Fibroblast of lung (primary cell): ENCODE measurements at regions not wholly inside any gene's neighbourhood (a gene's known extent, or its start where the extent isn't known, plus 50 kb on each side); places are given as distances from the start of the nearest gene placed in this dataset.

ENCODE experiments used
- CTCF ChIP-seq, 2 donors: IDR thresholded peaks in 1 of 2; conservative IDR thresholded peaks in 1 of 2; 1 replicate in 1 of 2; 2 replicates in 1 of 2; pipeline ENCODE4 v1.5.1; 2011 to 2012; ENCODE audit warnings: low read length in 2 of 2, control low read depth in 1 of 2, inconsistent platforms in 1 of 2, low read depth in 1 of 2, mild to moderate bottlenecking in 1 of 2
- EZH2 ChIP-seq: IDR thresholded peaks from 2 replicates; pipeline ENCODE4 v1.5.1; 2012; ENCODE audit warnings: low read length, control low read depth, mild to moderate bottlenecking; ENCODE audit errors: missing control alignments

DNA sequence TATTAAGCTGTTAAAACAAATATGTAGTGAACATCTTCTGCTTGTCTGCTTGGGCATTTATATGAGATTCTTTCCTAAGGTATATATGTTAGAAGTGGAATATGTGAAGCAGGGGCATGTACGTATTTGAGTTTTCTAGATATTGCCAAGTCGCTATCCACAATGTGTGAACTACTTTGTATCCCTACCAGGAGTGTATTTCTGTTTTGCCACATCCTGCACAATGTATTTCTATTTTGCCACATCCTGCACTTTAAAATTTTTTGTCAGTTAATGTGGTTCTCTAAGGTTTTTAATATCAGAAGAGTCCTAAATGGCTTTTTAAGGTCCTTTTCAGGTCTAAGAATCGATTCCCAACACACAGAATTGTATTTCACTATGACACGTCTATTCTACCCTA, 141.7 kb upstream of the ATP5MC3 start:
- no peak for TF ChIP-seq EZH2
- TF ChIP-seq CTCF (conservative IDR thresholded peaks at IDR 0.05 in 1 of 2, IDR thresholded peaks at IDR 0.05 in 1 of 2; ENCODE audit: low read depth in 1 of 2, low read length in 2 of 2), result no peak
